ENCODE measurements at regions not wholly inside any gene's neighbourhood (a gene's known extent, or its start where the extent isn't known, plus 50 kb on each side); places are given as distances from the start of the nearest gene placed in this dataset.

DNA sequence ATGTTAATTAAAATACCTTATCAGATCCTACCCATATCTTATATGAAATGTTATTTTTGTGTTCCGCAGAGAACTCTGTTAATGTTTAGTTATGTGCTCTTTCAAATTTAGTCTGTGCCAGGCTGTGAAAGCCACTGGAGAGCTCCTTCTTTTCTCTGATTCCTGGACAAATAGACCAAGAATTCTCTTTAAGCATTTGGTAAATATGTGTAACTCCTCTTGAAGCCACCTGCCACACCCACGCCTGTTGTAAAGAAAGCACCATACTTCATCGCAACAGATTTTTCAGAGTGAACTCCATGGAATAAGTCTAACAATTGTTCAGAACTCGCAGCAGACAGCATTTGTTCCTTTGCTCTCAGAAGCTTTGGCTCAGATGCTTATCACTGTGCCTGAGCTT lies 301.1 kb downstream of the FAM170A start:
- TF ChIP-seq, protein P1, sequence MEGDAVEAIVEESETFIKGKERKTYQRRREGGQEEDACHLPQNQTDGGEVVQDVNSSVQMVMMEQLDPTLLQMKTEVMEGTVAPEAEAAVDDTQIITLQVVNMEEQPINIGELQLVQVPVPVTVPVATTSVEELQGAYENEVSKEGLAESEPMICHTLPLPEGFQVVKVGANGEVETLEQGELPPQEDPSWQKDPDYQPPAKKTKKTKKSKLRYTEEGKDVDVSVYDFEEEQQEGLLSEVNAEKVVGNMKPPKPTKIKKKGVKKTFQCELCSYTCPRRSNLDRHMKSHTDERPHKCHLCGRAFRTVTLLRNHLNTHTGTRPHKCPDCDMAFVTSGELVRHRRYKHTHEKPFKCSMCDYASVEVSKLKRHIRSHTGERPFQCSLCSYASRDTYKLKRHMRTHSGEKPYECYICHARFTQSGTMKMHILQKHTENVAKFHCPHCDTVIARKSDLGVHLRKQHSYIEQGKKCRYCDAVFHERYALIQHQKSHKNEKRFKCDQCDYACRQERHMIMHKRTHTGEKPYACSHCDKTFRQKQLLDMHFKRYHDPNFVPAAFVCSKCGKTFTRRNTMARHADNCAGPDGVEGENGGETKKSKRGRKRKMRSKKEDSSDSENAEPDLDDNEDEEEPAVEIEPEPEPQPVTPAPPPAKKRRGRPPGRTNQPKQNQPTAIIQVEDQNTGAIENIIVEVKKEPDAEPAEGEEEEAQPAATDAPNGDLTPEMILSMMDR (IDR thresholded peaks at IDR 0.05), result no peak
- TF ChIP-seq POLR2A (IDR thresholded peaks at IDR 0.05), result no peak
- H3K4me3 ChIP-seq (ENCODE audit: low read depth, poor library complexity, severe bottlenecking), result no peak overlapping the region
- 91 to 92% methylated on average over 4 of the region's 4 CpGs for WGBS, 2 donors
- no peak for DNase-seq (ENCODE audit: low spot score in 2 of 2)
- intact Hi-C loops (cut with DNase I; ENCODE audit: low total_unique reads), result no loop called here

DNA sequence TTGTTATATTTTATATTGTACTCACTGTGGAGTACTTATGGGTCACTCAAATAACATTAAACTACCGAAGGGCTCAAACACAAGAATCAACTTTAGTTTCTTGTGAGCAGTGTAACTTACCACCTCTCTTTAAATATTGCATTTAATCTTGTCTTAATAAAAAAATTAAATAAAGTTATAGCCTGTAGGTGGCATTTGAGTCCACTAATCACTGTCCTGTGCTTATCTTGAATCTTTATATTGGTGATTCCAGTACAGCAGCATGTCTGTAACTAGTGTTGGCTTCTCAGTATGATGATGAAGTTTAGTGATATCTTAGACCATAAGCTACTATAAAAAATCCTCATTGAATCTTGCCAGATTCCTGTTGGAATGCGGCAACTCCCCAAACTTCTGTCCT lies 313.8 kb downstream of the FAM170A start:
- no peak overlapping the region for H3K4me3 ChIP-seq (ENCODE audit: low read depth, poor library complexity, severe bottlenecking)
- TF ChIP-seq POLR2A (IDR thresholded peaks at IDR 0.05), result no peak
- TF ChIP-seq, protein P1 (IDR thresholded peaks at IDR 0.05), result no peak
- intact Hi-C loops (cut with DNase I; ENCODE audit: low total_unique reads), result no loop called here
- no peak for DNase-seq (ENCODE audit: low spot score in 2 of 2)
- 81 to 83% methylated on average over 2 of the region's 2 CpGs for WGBS, 2 donors

DNA sequence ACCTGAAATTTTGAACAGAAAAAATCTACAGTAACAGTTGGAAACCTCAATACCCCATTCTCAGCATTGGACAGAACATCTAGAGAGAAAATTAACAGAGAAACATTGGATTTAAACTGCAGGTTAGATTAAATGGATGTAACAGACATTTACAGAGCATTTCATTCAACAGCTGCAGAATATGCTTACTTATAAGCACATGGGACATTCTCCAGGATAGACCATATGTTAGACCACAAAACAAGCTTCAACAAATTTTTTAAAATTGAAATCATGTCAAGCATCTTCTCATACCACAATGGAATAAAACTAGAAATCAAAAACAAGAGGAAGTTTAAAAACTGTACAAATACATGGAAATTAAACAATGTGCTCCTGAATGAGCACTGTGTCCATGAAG lies 316.3 kb downstream of the FAM170A start:
- TF ChIP-seq, protein P1 (IDR thresholded peaks at IDR 0.05), result no peak
- TF ChIP-seq POLR2A (IDR thresholded peaks at IDR 0.05), result no peak
- intact Hi-C loops (cut with DNase I; ENCODE audit: low total_unique reads), result no loop called here
- no peak for DNase-seq (ENCODE audit: low spot score in 2 of 2)
- H3K4me3 ChIP-seq (ENCODE audit: low read depth, poor library complexity, severe bottlenecking), result no peak overlapping the region

DNA sequence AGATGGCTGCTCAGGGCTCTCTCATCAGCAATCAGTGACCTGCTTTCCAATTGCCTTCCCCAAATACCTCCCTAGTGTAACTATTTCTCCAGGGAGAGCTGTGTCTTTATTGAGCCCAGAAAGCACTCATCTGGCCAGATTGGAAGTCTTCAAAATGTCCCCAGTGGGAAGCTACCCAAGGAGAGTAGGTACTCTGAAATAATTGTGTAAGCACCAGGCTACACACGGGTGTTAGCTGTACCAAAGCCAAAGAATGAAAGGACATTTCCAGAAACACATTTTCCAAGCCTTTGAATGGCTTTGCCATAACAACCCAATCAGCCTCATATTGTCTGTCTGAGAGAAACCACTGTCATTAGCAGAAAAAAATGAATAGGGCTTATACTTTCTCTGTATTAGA lies 318.8 kb downstream of the FAM170A start:
- intact Hi-C loops (cut with DNase I; ENCODE audit: low total_unique reads), result no loop called here
- H3K4me3 ChIP-seq (ENCODE audit: low read depth, poor library complexity, severe bottlenecking), result no peak overlapping the region
- TF ChIP-seq POLR2A (IDR thresholded peaks at IDR 0.05), result no peak
- TF ChIP-seq, protein P1 (IDR thresholded peaks at IDR 0.05), result no peak
- WGBS, 2 donors, result 53 to 67% methylated on average over 1 of the region's 1 CpG
- DNase-seq (ENCODE audit: low spot score in 2 of 2), result no peak

DNA sequence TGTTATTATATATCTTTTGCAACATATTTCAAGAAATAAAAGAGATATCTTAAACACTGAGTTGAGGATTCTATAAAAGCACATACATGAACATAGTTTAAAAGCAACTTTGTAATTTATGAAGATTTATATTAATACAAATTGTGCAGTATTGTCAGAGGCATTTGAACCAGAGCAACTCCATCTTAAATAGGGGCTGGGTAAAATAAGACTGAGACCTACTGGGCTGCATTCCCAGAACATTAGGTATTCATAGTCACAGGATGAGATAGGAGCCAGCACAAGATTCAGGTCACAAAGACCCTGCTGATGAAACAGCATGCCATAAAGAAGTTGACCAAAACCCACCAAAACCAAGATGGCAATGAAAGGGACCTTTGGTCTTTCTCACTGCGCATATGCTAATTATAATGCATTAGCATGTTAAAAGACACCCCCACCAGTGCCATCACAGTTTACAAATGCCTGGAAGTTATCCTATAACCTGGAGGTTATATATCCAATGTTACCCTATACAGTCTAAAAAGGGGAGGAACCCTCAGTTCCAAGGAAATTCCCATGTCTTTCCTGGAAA lies 320.2 kb downstream of the FAM170A start:
- 92 to 100% methylated on average over 1 of the region's 1 CpG for WGBS, 2 donors
- DNase-seq (ENCODE audit: low spot score in 2 of 2), result no peak
- no peak overlapping the region for H3K4me3 ChIP-seq (ENCODE audit: low read depth, poor library complexity, severe bottlenecking)
- no peak for TF ChIP-seq POLR2A (IDR thresholded peaks at IDR 0.05)
- intact Hi-C loops (cut with DNase I; ENCODE audit: low total_unique reads), result no loop called here

DNA sequence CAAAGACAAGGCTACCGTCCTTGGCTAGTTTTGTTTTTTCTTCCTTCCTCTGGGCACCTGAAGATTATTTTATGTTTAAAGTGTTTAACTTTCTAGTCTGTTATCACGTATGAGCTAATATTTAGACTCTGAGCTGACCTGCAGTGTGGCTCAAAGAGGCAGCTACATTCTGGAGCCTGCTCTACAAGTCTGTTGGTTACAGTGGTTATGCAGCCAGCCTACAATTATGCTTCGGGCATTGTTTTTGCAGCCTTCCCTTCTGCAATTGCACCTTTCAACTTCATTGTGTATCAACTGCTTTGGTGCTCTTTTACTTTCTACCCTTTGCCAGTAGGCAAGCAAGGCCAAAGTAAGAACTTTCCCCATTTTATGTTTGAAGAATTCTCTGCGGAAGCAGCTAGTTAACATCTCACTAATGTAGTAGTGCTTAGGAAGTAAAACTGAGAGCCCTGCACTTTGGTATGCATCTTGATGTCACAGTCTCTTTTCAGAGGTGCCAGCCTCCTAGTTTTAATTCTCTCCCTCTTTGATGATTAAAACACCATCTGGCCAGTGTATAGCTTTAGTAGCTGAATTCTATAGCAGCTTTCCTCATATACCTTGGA lies 322.1 kb downstream of the FAM170A start:
- DNase-seq (ENCODE audit: low spot score in 2 of 2), result no peak
- intact Hi-C loops (cut with DNase I; ENCODE audit: low total_unique reads), result no loop called here

More for the DNA sequence above, 322.1 kb downstream of the FAM170A start:
- 55 to 60% methylated on average over 4 of the region's 4 CpGs for WGBS, 2 donors
- H3K4me3 ChIP-seq (ENCODE audit: low read depth, poor library complexity, severe bottlenecking), result no peak overlapping the region
- TF ChIP-seq, protein P1 (IDR thresholded peaks at IDR 0.05), result no peak
- no peak for TF ChIP-seq POLR2A (IDR thresholded peaks at IDR 0.05)
